ENCODE measurements at regions not wholly inside any gene's neighbourhood (a gene's known extent, or its start where the extent isn't known, plus 50 kb on each side); places are given as distances from the start of the nearest gene placed in this dataset.
"Not testable (repeated sequence)": the region's sequence is repeated elsewhere in the genome, so short reads cannot be mapped to it uniquely, and the experiment has no call there.

DNA sequence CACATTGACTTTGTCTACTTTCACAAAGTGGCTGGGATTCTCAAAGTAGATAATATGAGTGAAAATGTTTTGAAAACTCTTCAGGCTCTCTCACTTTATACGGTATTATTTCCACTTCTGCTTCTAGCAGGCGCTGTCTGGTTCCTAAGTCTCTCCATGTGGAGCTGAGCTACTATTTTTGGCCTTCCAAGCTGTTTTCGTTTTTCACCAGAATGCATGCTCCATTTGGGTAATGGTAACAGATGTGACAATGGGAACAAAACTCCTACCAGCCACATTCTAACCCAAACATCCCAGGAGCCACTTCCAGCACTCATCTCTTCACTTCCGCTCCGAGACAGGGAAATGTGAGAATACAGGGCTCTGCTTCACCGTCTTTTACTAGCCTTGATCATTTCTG is 586.7 kb downstream of the NTRK3 start (continued):
- TF ChIP-seq, protein P1, sequence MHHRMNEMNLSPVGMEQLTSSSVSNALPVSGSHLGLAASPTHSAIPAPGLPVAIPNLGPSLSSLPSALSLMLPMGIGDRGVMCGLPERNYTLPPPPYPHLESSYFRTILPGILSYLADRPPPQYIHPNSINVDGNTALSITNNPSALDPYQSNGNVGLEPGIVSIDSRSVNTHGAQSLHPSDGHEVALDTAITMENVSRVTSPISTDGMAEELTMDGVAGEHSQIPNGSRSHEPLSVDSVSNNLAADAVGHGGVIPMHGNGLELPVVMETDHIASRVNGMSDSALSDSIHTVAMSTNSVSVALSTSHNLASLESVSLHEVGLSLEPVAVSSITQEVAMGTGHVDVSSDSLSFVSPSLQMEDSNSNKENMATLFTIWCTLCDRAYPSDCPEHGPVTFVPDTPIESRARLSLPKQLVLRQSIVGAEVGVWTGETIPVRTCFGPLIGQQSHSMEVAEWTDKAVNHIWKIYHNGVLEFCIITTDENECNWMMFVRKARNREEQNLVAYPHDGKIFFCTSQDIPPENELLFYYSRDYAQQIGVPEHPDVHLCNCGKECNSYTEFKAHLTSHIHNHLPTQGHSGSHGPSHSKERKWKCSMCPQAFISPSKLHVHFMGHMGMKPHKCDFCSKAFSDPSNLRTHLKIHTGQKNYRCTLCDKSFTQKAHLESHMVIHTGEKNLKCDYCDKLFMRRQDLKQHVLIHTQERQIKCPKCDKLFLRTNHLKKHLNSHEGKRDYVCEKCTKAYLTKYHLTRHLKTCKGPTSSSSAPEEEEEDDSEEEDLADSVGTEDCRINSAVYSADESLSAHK (CRISPR knock-in tag; IDR thresholded peaks at IDR 0.05; ENCODE audit: borderline replicate concordance), result no peak

DNA sequence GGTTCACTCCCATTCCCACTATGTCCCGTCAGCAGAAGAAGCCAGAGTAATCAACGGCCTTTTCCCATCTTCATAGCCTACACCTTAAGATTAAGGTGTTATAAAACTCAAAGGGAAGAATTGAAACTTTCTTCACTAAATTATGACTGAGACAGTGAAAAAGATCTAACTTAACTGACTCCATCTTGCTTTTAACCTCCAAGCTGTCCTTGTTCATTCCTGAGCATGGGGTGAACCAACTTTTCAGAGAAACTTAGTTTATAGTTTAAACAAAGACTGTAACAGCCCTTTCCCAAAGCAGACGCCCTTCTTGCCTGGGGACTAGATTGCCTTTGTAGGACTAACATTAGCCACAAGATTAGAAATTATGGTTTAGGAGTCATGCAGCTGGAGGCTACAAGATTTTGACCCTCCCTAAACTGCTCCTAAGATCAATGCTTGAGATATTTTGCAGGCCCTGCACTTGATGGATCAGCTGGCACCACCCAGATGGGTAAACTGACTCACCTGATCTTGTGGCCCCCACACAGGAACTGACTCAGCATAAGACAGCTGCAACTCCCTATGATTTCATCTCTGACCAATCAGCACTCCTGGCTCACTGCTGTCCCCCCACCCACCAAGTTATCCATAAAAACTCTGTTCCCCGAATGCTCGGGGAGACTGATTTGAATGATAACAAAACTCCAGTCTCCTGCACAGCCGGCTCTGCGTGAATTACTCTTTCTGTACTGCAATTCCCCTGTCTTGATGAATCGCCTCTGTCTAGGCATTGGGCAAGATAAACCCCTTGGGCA is 587.6 kb downstream of the NTRK3 start:
- CTCF ChIA-PET (ENCODE audit: low intra/inter-chr PET ratio, low total read pairs), result not testable (repeated sequence)

DNA sequence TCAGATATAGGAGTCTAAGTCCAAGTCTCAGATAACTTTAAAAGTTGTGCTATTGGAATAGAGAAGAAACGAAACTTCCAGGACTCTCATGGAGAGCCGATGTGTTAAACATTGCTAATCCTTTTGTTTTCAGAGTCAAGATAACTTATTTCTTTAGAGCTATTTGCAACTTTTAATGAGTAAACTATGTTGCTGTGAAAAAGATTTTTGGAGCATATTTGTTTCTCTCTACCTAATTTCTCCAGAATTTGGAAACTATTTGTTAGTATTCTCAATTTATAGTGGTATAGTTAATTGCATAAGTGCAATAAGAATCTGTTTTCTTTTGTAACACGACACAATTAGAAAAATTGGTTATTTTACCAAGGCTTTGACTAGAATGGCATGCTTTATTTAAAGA is 588.9 kb downstream of the NTRK3 start:
- intact Hi-C loops (cut with micrococcal nuclease; ENCODE audit: unreplicated experiment), result no loop called here
- WGBS (ENCODE audit: low lambda C conversion rate), result 37% methylated on average over 3 of the region's 3 CpGs
- H3K4me2 ChIP-seq (ENCODE audit: low read depth, low read length), result no peak overlapping the region
- TF ChIP-seq ZNF720 (CRISPR knock-in tag; IDR thresholded peaks at IDR 0.05) (no peak), KLF13 (CRISPR knock-in tag; IDR thresholded peaks at IDR 0.05) (no peak), ZBTB37 (CRISPR knock-in tag; IDR thresholded peaks at IDR 0.05) (no peak), ARNT2 (CRISPR knock-in tag; IDR thresholded peaks at IDR 0.05; ENCODE audit: low read depth) (no peak), ISX (CRISPR knock-in tag; conservative IDR thresholded peaks at IDR 0.05) (no peak), ZSCAN30 (CRISPR knock-in tag; IDR thresholded peaks at IDR 0.05) (no peak), ZNF343 (CRISPR knock-in tag; IDR thresholded peaks at IDR 0.05) (no peak), NFYB (CRISPR knock-in tag; IDR thresholded peaks at IDR 0.05) (no peak), TRIM24 (CRISPR knock-in tag; IDR thresholded peaks at IDR 0.05) (no peak), DPF2 (CRISPR knock-in tag; IDR thresholded peaks at IDR 0.05; ENCODE audit: borderline replicate concordance, low read depth) (no peak)

More for the DNA sequence above, 587.6 kb downstream of the NTRK3 start:
- in situ Hi-C loops (cut with HindIII; ENCODE audit: extremely low pct_ligation_motif_present, low pct_unique_long_range_greater_than_20kb); H3K27me3 ChIP-seq (ENCODE audit: control insufficient read depth in 1 of 2, insufficient read depth in 2 of 2, low read length in 2 of 2); H3K4me1 ChIP-seq (ENCODE audit: insufficient read depth, low read length); intact Hi-C loops (cut with micrococcal nuclease; ENCODE audit: unreplicated experiment); H3K4me3 ChIP-seq (replicated peaks in 1 of 3; ENCODE audit: insufficient read depth in 1 of 3, low read depth in 2 of 3, low read length in 3 of 3); H3K9ac ChIP-seq (ENCODE audit: insufficient read depth, low read depth, low read length); H2AFZ ChIP-seq (ENCODE audit: low read length); H3K4me2 ChIP-seq (ENCODE audit: low read depth, low read length); H3K27ac ChIP-seq (ENCODE audit: extremely low read length, insufficient read depth, low read length); BruUV-seq (replicated peaks); DNase-seq (ENCODE audit: low spot score); H3K79me2 ChIP-seq (ENCODE audit: insufficient read depth, low read length); ATAC-seq; H3K36me3 ChIP-seq (replicated peaks in 1 of 2; ENCODE audit: control insufficient read depth in 1 of 2, insufficient read depth in 2 of 2, low read length in 2 of 2); POLR2A ChIA-PET; FAIRE-seq; H4K20me1 ChIP-seq (ENCODE audit: insufficient read depth, low read length): not testable (repeated sequence)
- 6% methylated on average over 8 of the region's 8 CpGs for WGBS (ENCODE audit: low lambda C conversion rate)
- H3K9me3 ChIP-seq (ENCODE audit: low read length), result peaks cover 92% of the 10 kb centered on the region

More for the DNA sequence above, 588.9 kb downstream of the NTRK3 start:
- FAIRE-seq (no peak), DNase-seq (ENCODE audit: low spot score) (no peak), ATAC-seq (no peak)
- H3K27me3 ChIP-seq (ENCODE audit: control insufficient read depth in 1 of 2, insufficient read depth in 2 of 2, low read length in 2 of 2), result no peaks in the 10 kb centered on the region; a peak in 1 of 5 replicates
- H3K4me3 ChIP-seq (replicated peaks in 1 of 3; ENCODE audit: insufficient read depth in 1 of 3, low read depth in 2 of 3, low read length in 3 of 3), result no peak overlapping the region
- no TSS peak for BruUV-seq (replicated peaks)
- no peaks in the 10 kb centered on the region for H3K4me1 ChIP-seq (ENCODE audit: insufficient read depth, low read length)
- no peaks in the 10 kb centered on the region for H3K79me2 ChIP-seq (ENCODE audit: insufficient read depth, low read length)
- ChIA-PET CTCF (ENCODE audit: low intra/inter-chr PET ratio, low total read pairs) (no interaction called here), POLR2A (no interaction called here)
- H2AFZ ChIP-seq (ENCODE audit: low read length), result no peak overlapping the region
- H3K9ac ChIP-seq (ENCODE audit: insufficient read depth, low read depth, low read length), result no peak overlapping the region
- H3K27ac ChIP-seq (ENCODE audit: extremely low read length, insufficient read depth, low read length), result no peak overlapping the region
- no peaks in the 10 kb centered on the region for H3K36me3 ChIP-seq (replicated peaks in 1 of 2; ENCODE audit: control insufficient read depth in 1 of 2, insufficient read depth in 2 of 2, low read length in 2 of 2)
- H3K9me3 ChIP-seq (ENCODE audit: low read length), result peaks cover 92% of the 10 kb centered on the region
- H4K20me1 ChIP-seq (ENCODE audit: insufficient read depth, low read length), result no peaks in the 10 kb centered on the region
- in situ Hi-C loops (cut with HindIII; ENCODE audit: extremely low pct_ligation_motif_present, low pct_unique_long_range_greater_than_20kb), result no loop called here

Data from HepG2 (cell line).